Neural cell (in vitro differentiated cells): ENCODE measurements at regions not wholly inside any gene's neighbourhood (a gene's known extent, or its start where the extent isn't known, plus 50 kb on each side); places are given as distances from the start of the nearest gene placed in this dataset.

ENCODE experiments used
- H2AFZ ChIP-seq: fragments of 200-600, 300-800 bp; sonication (generic), shearing (Covaris generic); 2 replicates; pipeline ENCODE4 v1.6.0; 2014; ENCODE audit warnings: low read depth, mild to moderate bottlenecking, antibody characterized with exemption, low read length, moderate library complexity
- H3F3A ChIP-seq: fragments of 200-600 bp; shearing (Covaris generic); 2 replicates; pipeline ENCODE4 v1.6.1; 2016; ENCODE audit warnings: mild to moderate bottlenecking, moderate library complexity, mixed read lengths, antibody characterized with exemption, low read length; ENCODE audit not compliant: insufficient read depth, poor library complexity, severe bottlenecking
- H3K27ac ChIP-seq: fragments of 200-600, 300-800 bp; sonication (generic), shearing (Covaris generic); 2 replicates; pipeline ENCODE4 v1.5.1; 2014; ENCODE audit warnings: mild to moderate bottlenecking, low read length, moderate library complexity
- H3K27me3 ChIP-seq: fragments of 300-800, 200-600 bp; sonication (generic), shearing (Covaris generic); 2 replicates; pipeline ENCODE4 v1.6.0; 2014; ENCODE audit warnings: mild to moderate bottlenecking, low read depth, low read length, moderate library complexity; ENCODE audit not compliant: insufficient read depth
- H3K36me3 ChIP-seq: fragments of 300-800, 200-600 bp; sonication (generic), shearing (Covaris generic); 2 replicates; pipeline ENCODE4 v1.5.1; 2014; ENCODE audit warnings: mild to moderate bottlenecking, antibody characterized with exemption, low read length, moderate library complexity; ENCODE audit not compliant: insufficient read depth
- H3K4me2 ChIP-seq: fragments of 300-800, 200-600 bp; sonication (generic), shearing (Covaris generic); 2 replicates; pipeline ENCODE4 v1.6.0; 2014; ENCODE audit warnings: mild to moderate bottlenecking, low read length
- H3K4me3 ChIP-seq: fragments of 300-800, 200-600 bp; sonication (generic), shearing (Covaris generic); 2 replicates; pipeline ENCODE4 v1.5.1; 2014; ENCODE audit warnings: mild to moderate bottlenecking, low read length, moderate library complexity
- H3K79me2 ChIP-seq: fragments of 200-600 bp; shearing (Covaris generic); replicated peaks from 2 replicates; pipeline ENCODE4 v1.6.0; 2014; ENCODE audit warnings: mild to moderate bottlenecking, low read length, moderate library complexity; ENCODE audit not compliant: insufficient read depth
- H3K9ac ChIP-seq: fragments of 300-800, 200-600 bp; sonication (generic), shearing (Covaris generic); 2 replicates; pipeline ENCODE4 v1.6.1; 2016; ENCODE audit warnings: mild to moderate bottlenecking, low read length, mixed read lengths
- H3K9me2 ChIP-seq: fragments of 200-600 bp; shearing (Covaris generic); 2 replicates; pipeline ENCODE4 v1.6.1; 2016; ENCODE audit warnings: mild to moderate bottlenecking, low read length, mixed read lengths; ENCODE audit not compliant: insufficient read depth
- H3K9me3 ChIP-seq: fragments of 200-600, 300-800 bp; sonication (generic), shearing (Covaris generic); 2 replicates; pipeline ENCODE4 v1.6.1; 2016; ENCODE audit warnings: mild to moderate bottlenecking, mixed run types, low read length, moderate library complexity, mixed read lengths
- H4K20me1 ChIP-seq: fragments of 200-600 bp; shearing (Covaris generic); 2 replicates; pipeline ENCODE4 v1.6.1; 2016; ENCODE audit warnings: mild to moderate bottlenecking, mixed run types; ENCODE audit not compliant: insufficient read depth
- CTCF ChIP-seq: fragments of 450-650 bp; IDR thresholded peaks from 2 replicates; pipeline ENCODE4 v1.5.1; 2014; ENCODE audit warnings: antibody characterized with exemption, mild to moderate bottlenecking, moderate library complexity; ENCODE audit not compliant: poor library complexity, severe bottlenecking
- EP300 ChIP-seq: fragments of 450-650 bp; conservative IDR thresholded peaks from 2 replicates; pipeline ENCODE4 v1.6.1; 2014; ENCODE audit warnings: antibody characterized with exemption, mild to moderate bottlenecking, moderate library complexity; ENCODE audit not compliant: poor library complexity, severe bottlenecking
- EZH2 ChIP-seq: fragments of 200-600, 300-800 bp; shearing (Covaris generic), sonication (generic); IDR thresholded peaks from 2 replicates; pipeline ENCODE4 v1.6.1; 2014; ENCODE audit warnings: antibody characterized with exemption, low read length, borderline replicate concordance, mild to moderate bottlenecking; ENCODE audit not compliant: insufficient read depth, poor library complexity, severe bottlenecking
- MXI1 ChIP-seq: fragments of 450-650 bp; conservative IDR thresholded peaks from 2 replicates; pipeline ENCODE4 v1.6.1; 2014; ENCODE audit warnings: antibody characterized with exemption, mild to moderate bottlenecking; ENCODE audit not compliant: poor library complexity, severe bottlenecking
- POLR2AphosphoS5 ChIP-seq: IDR thresholded peaks from 2 replicates; pipeline ENCODE4 v1.6.1; 2012
- RAD21 ChIP-seq: fragments of 450-650 bp; conservative IDR thresholded peaks from 2 replicates; pipeline ENCODE4 v1.6.1; 2014; ENCODE audit warnings: antibody characterized with exemption, mild to moderate bottlenecking, moderate library complexity
- SMC3 ChIP-seq: fragments of 450-650 bp; conservative IDR thresholded peaks from 2 replicates; pipeline ENCODE4 v1.6.1; 2014; ENCODE audit warnings: antibody characterized with exemption, mild to moderate bottlenecking, moderate library complexity; ENCODE audit not compliant: poor library complexity
- TAF1 ChIP-seq: IDR thresholded peaks from 2 replicates; pipeline ENCODE4 v1.6.1; 2012; ENCODE audit warnings: low read depth
- TF ChIP-seq, protein P1 (sequence below): IDR thresholded peaks from 2 replicates; pipeline ENCODE4 v1.6.1; 2012; ENCODE audit warnings: borderline replicate concordance

GRCh38 chr18:51933903-51934302 lies 406.1 kb upstream of the DCC start:
- no peak overlapping the region for H2AFZ ChIP-seq
- no peak overlapping the region for H3K9ac ChIP-seq
- no peaks in the 10 kb centered on the region for H3K9me3 ChIP-seq
- H3F3A ChIP-seq, result no peaks in the 10 kb centered on the region
- H3K79me2 ChIP-seq, result no peaks in the 10 kb centered on the region
- no peaks in the 10 kb centered on the region for H3K27me3 ChIP-seq
- no peak overlapping the region for H3K4me2 ChIP-seq
- TF ChIP-seq RAD21 (no peak), POLR2AphosphoS5 (no peak), EP300 (no peak), TAF1 (no peak), MXI1 (no peak), EZH2 (no peak), CTCF (no peak), SMC3 (no peak)
- TF ChIP-seq, protein P1, sequence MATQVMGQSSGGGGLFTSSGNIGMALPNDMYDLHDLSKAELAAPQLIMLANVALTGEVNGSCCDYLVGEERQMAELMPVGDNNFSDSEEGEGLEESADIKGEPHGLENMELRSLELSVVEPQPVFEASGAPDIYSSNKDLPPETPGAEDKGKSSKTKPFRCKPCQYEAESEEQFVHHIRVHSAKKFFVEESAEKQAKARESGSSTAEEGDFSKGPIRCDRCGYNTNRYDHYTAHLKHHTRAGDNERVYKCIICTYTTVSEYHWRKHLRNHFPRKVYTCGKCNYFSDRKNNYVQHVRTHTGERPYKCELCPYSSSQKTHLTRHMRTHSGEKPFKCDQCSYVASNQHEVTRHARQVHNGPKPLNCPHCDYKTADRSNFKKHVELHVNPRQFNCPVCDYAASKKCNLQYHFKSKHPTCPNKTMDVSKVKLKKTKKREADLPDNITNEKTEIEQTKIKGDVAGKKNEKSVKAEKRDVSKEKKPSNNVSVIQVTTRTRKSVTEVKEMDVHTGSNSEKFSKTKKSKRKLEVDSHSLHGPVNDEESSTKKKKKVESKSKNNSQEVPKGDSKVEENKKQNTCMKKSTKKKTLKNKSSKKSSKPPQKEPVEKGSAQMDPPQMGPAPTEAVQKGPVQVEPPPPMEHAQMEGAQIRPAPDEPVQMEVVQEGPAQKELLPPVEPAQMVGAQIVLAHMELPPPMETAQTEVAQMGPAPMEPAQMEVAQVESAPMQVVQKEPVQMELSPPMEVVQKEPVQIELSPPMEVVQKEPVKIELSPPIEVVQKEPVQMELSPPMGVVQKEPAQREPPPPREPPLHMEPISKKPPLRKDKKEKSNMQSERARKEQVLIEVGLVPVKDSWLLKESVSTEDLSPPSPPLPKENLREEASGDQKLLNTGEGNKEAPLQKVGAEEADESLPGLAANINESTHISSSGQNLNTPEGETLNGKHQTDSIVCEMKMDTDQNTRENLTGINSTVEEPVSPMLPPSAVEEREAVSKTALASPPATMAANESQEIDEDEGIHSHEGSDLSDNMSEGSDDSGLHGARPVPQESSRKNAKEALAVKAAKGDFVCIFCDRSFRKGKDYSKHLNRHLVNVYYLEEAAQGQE, result no peak
- no peaks in the 10 kb centered on the region for H3K9me2 ChIP-seq
- H3K36me3 ChIP-seq, result no peaks in the 10 kb centered on the region
- no peak overlapping the region for H3K4me3 ChIP-seq
- no peak overlapping the region for H3K27ac ChIP-seq
- H4K20me1 ChIP-seq, result no peaks in the 10 kb centered on the region

GRCh38 chr18:51936115-51936514 lies 403.9 kb upstream of the DCC start:
- no peak for TF ChIP-seq EZH2
- no peak for TF ChIP-seq MXI1
- TF ChIP-seq TAF1, result no peak
- TF ChIP-seq CTCF, result no peak
- TF ChIP-seq, protein P1, result no peak
- no peak for TF ChIP-seq SMC3
- no peak for TF ChIP-seq POLR2AphosphoS5
- no peak for TF ChIP-seq RAD21
- no peak for TF ChIP-seq EP300
- H3K79me2 ChIP-seq, result no peaks in the 10 kb centered on the region
- no peak overlapping the region for H3K4me2 ChIP-seq

More at GRCh38 chr18:51936115-51936514, 403.9 kb upstream of the DCC start:
- Histone ChIP-seq H3K36me3 (no peaks in the 10 kb centered on the region), H3K9ac (no peak overlapping the region), H3K27me3 (no peaks in the 10 kb centered on the region), H3K9me3 (no peaks in the 10 kb centered on the region), H2AFZ (no peak overlapping the region), H3F3A (no peaks in the 10 kb centered on the region), H3K27ac (no peak overlapping the region), H4K20me1 (no peaks in the 10 kb centered on the region), H3K9me2 (no peaks in the 10 kb centered on the region), H3K4me3 (no peak overlapping the region)
